H9 (cell line): ENCODE measurements at regions not wholly inside any gene's neighbourhood (a gene's known extent, or its start where the extent isn't known, plus 50 kb on each side); places are given as distances from the start of the nearest gene placed in this dataset.

ENCODE experiments used
- DNase-seq: peaks from one replicate; pipeline ENCODE4 v3.0.0-alpha.2; 2017
- H2AFZ ChIP-seq: one replicate; pipeline ENCODE4 v1.6.1; 2013; ENCODE audit warnings: mild to moderate bottlenecking, low read length, control low read depth, moderate library complexity
- H2AK5ac ChIP-seq: 2 replicates; pipeline ENCODE4 v1.6.1; 2013; ENCODE audit warnings: low read length, control low read depth, mixed read lengths; ENCODE audit not compliant: insufficient read length
- H2BK120ac ChIP-seq: one replicate; pipeline ENCODE4 v1.6.1; 2013; ENCODE audit warnings: low read depth, mild to moderate bottlenecking, low read length, control low read depth, inconsistent platforms; ENCODE audit not compliant: poor library complexity, severe bottlenecking
- H2BK12ac ChIP-seq: 2 replicates; pipeline ENCODE4 v1.6.1; 2013; ENCODE audit warnings: low read length, control low read depth, mixed read lengths, low read depth; ENCODE audit not compliant: insufficient read length
- H2BK15ac ChIP-seq: 2 replicates; pipeline ENCODE4 v1.6.1; 2013; ENCODE audit warnings: low read depth, low read length, control low read depth
- H2BK20ac ChIP-seq: one replicate; pipeline ENCODE4 v1.6.1; 2013; ENCODE audit warnings: low read depth, mild to moderate bottlenecking, low read length, control low read depth, inconsistent platforms; ENCODE audit not compliant: poor library complexity, severe bottlenecking
- H2BK5ac ChIP-seq: 2 replicates; pipeline ENCODE4 v1.6.1; 2013; ENCODE audit warnings: low read length, control low read depth, mixed read lengths; ENCODE audit not compliant: insufficient read length
- H3K14ac ChIP-seq: 2 replicates; pipeline ENCODE4 v1.6.1; 2013; ENCODE audit warnings: low read length, control low read depth; ENCODE audit not compliant: insufficient read depth
- H3K18ac ChIP-seq: 2 replicates; pipeline ENCODE4 v1.6.1; 2013; ENCODE audit warnings: low read depth, mild to moderate bottlenecking, mixed read lengths, low read length, control low read depth; ENCODE audit not compliant: insufficient read length
- H3K23ac ChIP-seq: 2 replicates; pipeline ENCODE4 v1.6.1; 2013; ENCODE audit warnings: low read length, control low read depth, mixed read lengths, low read depth; ENCODE audit not compliant: insufficient read length
- H3K23me2 ChIP-seq: 2 replicates; pipeline ENCODE4 v1.6.1; 2013; ENCODE audit warnings: low read depth, mild to moderate bottlenecking, mixed read lengths, low read length, control low read depth; ENCODE audit not compliant: insufficient read length, poor library complexity, severe bottlenecking
- H3K27ac ChIP-seq: 2 replicates; pipeline ENCODE4 v1.5.1; 2013; ENCODE audit warnings: low read length, control low read depth, mixed read lengths, low read depth; ENCODE audit not compliant: insufficient read length
- H3K27me3 ChIP-seq: 2 replicates; pipeline ENCODE4 v1.6.1; 2013; ENCODE audit warnings: low read length, control low read depth, inconsistent platforms; ENCODE audit not compliant: insufficient read depth
- H3K4ac ChIP-seq: 2 replicates; pipeline ENCODE4 v1.6.1; 2013; ENCODE audit warnings: low read depth, mild to moderate bottlenecking, control low read depth, inconsistent platforms, low read length, moderate library complexity
- H3K4me1 ChIP-seq: 2 replicates; pipeline ENCODE4 v1.6.1; 2013; ENCODE audit warnings: low read length, control low read depth, inconsistent platforms; ENCODE audit not compliant: insufficient read depth
- H3K4me2 ChIP-seq: 2 replicates; pipeline ENCODE4 v1.6.1; 2013; ENCODE audit warnings: low read length, control low read depth, mixed read lengths; ENCODE audit not compliant: insufficient read length, insufficient read depth
- H3K56ac ChIP-seq: 2 replicates; pipeline ENCODE4 v1.6.1; 2013; ENCODE audit warnings: low read depth, mild to moderate bottlenecking, mixed read lengths, low read length, control low read depth; ENCODE audit not compliant: insufficient read length
- H3K79me1 ChIP-seq: 2 replicates; pipeline ENCODE4 v1.6.1; 2013; ENCODE audit warnings: low read depth, mild to moderate bottlenecking, moderate library complexity, low read length, control low read depth, inconsistent platforms; ENCODE audit not compliant: insufficient read depth, poor library complexity, severe bottlenecking
- H3K79me2 ChIP-seq: 2 replicates; pipeline ENCODE4 v1.6.1; 2013; ENCODE audit warnings: low read length, control low read depth, inconsistent platforms; ENCODE audit not compliant: insufficient read depth
- H3K9ac ChIP-seq: 2 replicates; pipeline ENCODE4 v1.6.1; 2013; ENCODE audit warnings: low read length, control low read depth, mixed read lengths; ENCODE audit not compliant: insufficient read length; ENCODE audit errors: extremely low read depth
- H3K9me3 ChIP-seq: one replicate; pipeline ENCODE4 v1.6.1; 2013; ENCODE audit warnings: low read depth, low read length, inconsistent platforms; ENCODE audit not compliant: control insufficient read depth
- H3T11ph ChIP-seq: one replicate; pipeline ENCODE4 v1.6.1; 2013; ENCODE audit warnings: mild to moderate bottlenecking, low read length, control low read depth, inconsistent platforms
- H4K20me1 ChIP-seq: one replicate; pipeline ENCODE4 v1.6.1; 2013; ENCODE audit not compliant: control insufficient read depth, insufficient read length, insufficient read depth
- H4K5ac ChIP-seq: 2 replicates; pipeline ENCODE4 v1.6.1; 2013; ENCODE audit warnings: low read depth, mild to moderate bottlenecking, mixed read lengths, low read length, control low read depth; ENCODE audit not compliant: insufficient read length
- H4K8ac ChIP-seq: replicated peaks from 2 replicates; pipeline ENCODE4 v1.6.1; 2013; ENCODE audit warnings: low read length, control low read depth, mixed read lengths, low read depth; ENCODE audit not compliant: insufficient read length
- H4K91ac ChIP-seq: 2 replicates; pipeline ENCODE4 v1.6.1; 2013; ENCODE audit warnings: low read depth, mild to moderate bottlenecking, moderate library complexity, mixed read lengths, low read length, control low read depth; ENCODE audit not compliant: insufficient read length
- H3K27ac Mint-ChIP-seq, 3 experiments: 2 replicates in 2 of 3; 3 replicates in 1 of 3; pipeline ENCODE4 v1.8.0; 2020 to 2021; ENCODE audit warnings: mixed read lengths in 3 of 3, mild to moderate bottlenecking in 1 of 3, moderate library complexity in 1 of 3
- H3K27me3 Mint-ChIP-seq: 2 replicates; pipeline ENCODE4 v1.8.0; 2021; ENCODE audit warnings: low read depth, mild to moderate bottlenecking, moderate library complexity, mixed read lengths
- H3K36me3 Mint-ChIP-seq, 3 experiments: 2 replicates in 2 of 3; 3 replicates in 1 of 3; pipeline ENCODE4 v1.8.0; 2020 to 2021; ENCODE audit warnings: low read depth in 3 of 3, mixed read lengths in 3 of 3; ENCODE audit not compliant: insufficient read depth in 1 of 3
- H3K4me1 Mint-ChIP-seq, 2 experiments: 2 replicates each; pipeline ENCODE4 v1.8.0; 2020; ENCODE audit warnings: mixed read lengths in 2 of 2
- H3K4me3 Mint-ChIP-seq, 2 experiments: 2 replicates in 1 of 2; 3 replicates in 1 of 2; pipeline ENCODE4 v1.8.0; 2020 to 2021; ENCODE audit warnings: mild to moderate bottlenecking in 2 of 2, mixed read lengths in 2 of 2, moderate library complexity in 1 of 2
- H3K9me3 Mint-ChIP-seq, 2 experiments: 2 replicates in 1 of 2; 3 replicates in 1 of 2; pipeline ENCODE4 v1.8.0; 2020; ENCODE audit warnings: mild to moderate bottlenecking in 2 of 2, mixed read lengths in 2 of 2, moderate library complexity in 1 of 2
- CTCF ChIP-seq: fragments of 200-600 bp; sonication (generic); conservative IDR thresholded peaks from 3 replicates; pipeline ENCODE4 v1.8.0; 2021; ENCODE audit warnings: antibody characterized with exemption, mild to moderate bottlenecking
- WGBS: extraction: QIAGEN DNeasy Blood & Tissue Kit; methylation state at CpG from one replicate; pipeline ENCODE4 v1.1.7; 2013; ENCODE audit warnings: missing lambda C conversion rate, low lambda C conversion rate, mixed read lengths; ENCODE audit not compliant: insufficient read length; ENCODE audit errors: extremely low coverage; 5-methylcytosine and 5-hydroxymethylcytosine counted together

- Histone ChIP-seq H3K18ac (no peak overlapping the region), H4K20me1 (no peaks in the 10 kb centered on the region), H3K56ac (no peak overlapping the region), H3K27me3 (no peaks in the 10 kb centered on the region), H2AFZ (no peak overlapping the region), H4K5ac (no peak overlapping the region), H3K9ac (no peak overlapping the region), H3K23ac (no peak overlapping the region), H3T11ph (no peak overlapping the region), H3K79me2 (no peaks in the 10 kb centered on the region), H2BK5ac (no peak overlapping the region), H4K91ac (no peak overlapping the region), H4K8ac (no peak overlapping the region), H3K4me1 (no peaks in the 10 kb centered on the region), H2BK12ac (no peak overlapping the region), H3K9me3 (no peaks in the 10 kb centered on the region), H3K27ac (no peak overlapping the region), H3K23me2 (no peaks in the 10 kb centered on the region), H3K4ac (no peak overlapping the region), H2BK15ac (no peak overlapping the region), H3K14ac (no peak overlapping the region), H2BK20ac (no peak overlapping the region), H2BK120ac (no peak overlapping the region), H3K79me1 (no peaks in the 10 kb centered on the region), H2AK5ac (no peak overlapping the region), H3K4me2 (no peak overlapping the region)
- H3K4me1 Mint-ChIP-seq: no peaks in the 10 kb centered on the region
- H3K27me3 Mint-ChIP-seq: no peaks in the 10 kb centered on the region
- no peak for DNase-seq
- H3K9me3 Mint-ChIP-seq: peaks cover 11 to 12% of the 10 kb centered on the region in 2 experiments
- H3K36me3 Mint-ChIP-seq: peaks cover 1 to 12% (median 1%) of the 10 kb centered on the region in 3 experiments; a peak in 1 of 7 replicates
- WGBS: no CpG with 5 or more reads among the region's 2 CpGs
- no peak for TF ChIP-seq CTCF
- no peak overlapping the region for H3K27ac Mint-ChIP-seq
- no peak overlapping the region for H3K4me3 Mint-ChIP-seq
These were observed 587.1 kb downstream of the LMO4 start for GRCh38 chr1:87915771-87916170.
